Activated B cell treated with CpG ODN at 0.5 μM for 24 hours (primary cell): ENCODE measurements at regions not wholly inside any gene's neighbourhood (a gene's known extent, or its start where the extent isn't known, plus 50 kb on each side); places are given as distances from the start of the nearest gene placed in this dataset.

Experiments used
- ATAC-seq: fragments of 200-7000 bp; cut with Tn5 transposase; one replicate; pipeline ENCODE4 v1.10.0; 2021; ENCODE audit warnings: low read depth, mild to moderate bottlenecking, moderate library complexity
- CTCF ChIA-PET: fragments of 350-600 bp; sonication (Branson Sonifier 250); formaldehyde crosslinking; loops from one replicate; lab custom pipeline; 2021; ENCODE audit warnings: antibody characterized with exemption; lab: Charles Lee
- POLR2A ChIA-PET: fragments of 350-600 bp; sonication (Branson Sonifier 250); formaldehyde crosslinking; loops from one replicate; lab custom pipeline; 2021; ENCODE audit warnings: antibody characterized with exemption; lab: Charles Lee
- DNase-seq: peaks from one replicate; pipeline ENCODE4 v3.0.0; 2022
- H3K27ac Mint-ChIP-seq: one replicate; pipeline ENCODE4 v1.8.0; 2020; ENCODE audit warnings: mixed read lengths
- H3K27me3 Mint-ChIP-seq: one replicate; pipeline ENCODE4 v1.8.0; 2021; ENCODE audit warnings: mixed read lengths
- H3K36me3 Mint-ChIP-seq: one replicate; pipeline ENCODE4 v1.8.0; 2021; ENCODE audit warnings: low read depth, mixed read lengths
- H3K4me1 Mint-ChIP-seq: one replicate; pipeline ENCODE4 v1.8.0; 2021; ENCODE audit warnings: mixed read lengths
- H3K4me3 Mint-ChIP-seq: one replicate; pipeline ENCODE4 v1.8.0; 2020; ENCODE audit warnings: mild to moderate bottlenecking, mixed read lengths
- H3K9me3 Mint-ChIP-seq: one replicate; pipeline ENCODE4 v1.8.0; 2020; ENCODE audit warnings: mixed read lengths
- CTCF ChIP-seq: fragments of 200-600 bp; IDR thresholded peaks from one replicate; pipeline ENCODE4 v1.8.0; 2022; ENCODE audit warnings: antibody characterized with exemption, mild to moderate bottlenecking
- intact Hi-C: fragments of 100-400 bp; cut with micrococcal nuclease; formaldehyde crosslinking; loops from one replicate; pipeline ENCODE4 v1.15.1; 2024

- Mint-ChIP-seq H3K36me3 (peaks cover 17% of the 10 kb centered on the region), H3K27ac (no peak overlapping the region), H3K9me3 (peaks cover 3% of the 10 kb centered on the region), H3K4me1 (peaks cover 6% of the 10 kb centered on the region), H3K4me3 (no peak overlapping the region), H3K27me3 (no peaks in the 10 kb centered on the region)
- ChIA-PET CTCF (no interaction called here), POLR2A (interaction anchor here (1.4 kb wide), 1 partner anchor 167 kb away, joined by 4 read pairs; no protein-coding TSS in a partner anchor)
- no peak for TF ChIP-seq CTCF
- no peak for DNase-seq
- intact Hi-C loops, result no loop called here
- ATAC-seq, result peak; percentile 60
These were observed 141.6 kb upstream of the MAX start for GRCh38 chr14:65243766-65244442.

GRCh38 chr14:65249471-65250161, 147.3 kb upstream of the MAX start:
- DNase-seq (no peak), ATAC-seq (no peak)
- ChIA-PET CTCF (no interaction called here), POLR2A (interaction anchor here (0.6 kb wide), 1 partner anchor 14 kb away, joined by 3 read pairs; no protein-coding TSS in a partner anchor)
- Mint-ChIP-seq H3K9me3 (peaks cover 3% of the 10 kb centered on the region), H3K27me3 (no peaks in the 10 kb centered on the region), H3K27ac (no peak overlapping the region), H3K36me3 (peaks cover 24% of the 10 kb centered on the region), H3K4me3 (no peak overlapping the region), H3K4me1 (peaks cover 3% of the 10 kb centered on the region)
- no peak for TF ChIP-seq CTCF
- intact Hi-C loops, result no loop called here

GRCh38 chr14:65250162-65250495, 147.8 kb upstream of the MAX start:
- peaks cover 3% of the 10 kb centered on the region for H3K4me1 Mint-ChIP-seq
- no peak for TF ChIP-seq CTCF
- no peak for ATAC-seq
- CTCF ChIA-PET, result no interaction called here
- no peak overlapping the region for H3K27ac Mint-ChIP-seq
- H3K4me3 Mint-ChIP-seq, result no peak overlapping the region
- intact Hi-C loops, result no loop called here
- DNase-seq, result no peak
- H3K27me3 Mint-ChIP-seq, result no peaks in the 10 kb centered on the region
- H3K9me3 Mint-ChIP-seq, result peaks cover 3% of the 10 kb centered on the region
- POLR2A ChIA-PET, result no interaction called here
- H3K36me3 Mint-ChIP-seq, result peaks cover 24% of the 10 kb centered on the region

DNA sequence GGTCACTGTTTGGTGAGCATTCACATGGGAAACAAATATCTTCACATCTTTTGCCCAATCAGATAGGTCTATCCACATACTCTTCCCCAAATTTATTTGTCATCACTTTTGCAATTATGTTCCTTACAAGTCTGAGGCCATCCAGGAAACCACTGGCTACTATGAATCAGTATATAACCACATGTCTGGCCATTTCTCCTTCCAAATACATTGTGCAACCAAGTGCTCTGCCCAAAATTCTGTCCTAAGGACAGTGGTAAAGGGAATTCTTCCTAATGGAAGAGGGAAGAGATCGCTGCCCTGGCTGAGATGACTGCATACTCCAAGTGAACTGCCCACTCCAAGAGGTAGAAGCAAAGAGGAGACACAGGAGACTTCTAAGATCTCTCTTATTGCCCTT, 148.9 kb upstream of the MAX start:
- intact Hi-C loops, result no loop called here

More for the DNA sequence above, 148.9 kb upstream of the MAX start:
- peaks cover 9% of the 10 kb centered on the region for H3K4me1 Mint-ChIP-seq
- ATAC-seq (no peak), DNase-seq (no peak)
- ChIA-PET POLR2A (no interaction called here), CTCF (no interaction called here)
- H3K4me3 Mint-ChIP-seq, result no peak overlapping the region
- peak overlapping the region; percentile 18 for H3K27ac Mint-ChIP-seq
- peaks cover 14% of the 10 kb centered on the region for H3K36me3 Mint-ChIP-seq
- H3K9me3 Mint-ChIP-seq, result peaks cover 3% of the 10 kb centered on the region
- H3K27me3 Mint-ChIP-seq, result no peaks in the 10 kb centered on the region
- TF ChIP-seq CTCF, result no peak
